Stimulated activated CD8-positive, alpha-beta memory T cell treated with anti-CD3 and anti-CD28 coated beads, Interleukin-4, amount 100 ng/mL, for 48 hours (primary cell): ENCODE measurements at regions not wholly inside any gene's neighbourhood (a gene's known extent, or its start where the extent isn't known, plus 50 kb on each side); places are given as distances from the start of the nearest gene placed in this dataset.
"Not testable (repeated sequence)": the region's sequence is repeated elsewhere in the genome, so short reads cannot be mapped to it uniquely, and the experiment has no call there.

Source experiments
- DNase-seq: peaks from one replicate; pipeline ENCODE4 v3.0.0-alpha.2; 2020

DNA sequence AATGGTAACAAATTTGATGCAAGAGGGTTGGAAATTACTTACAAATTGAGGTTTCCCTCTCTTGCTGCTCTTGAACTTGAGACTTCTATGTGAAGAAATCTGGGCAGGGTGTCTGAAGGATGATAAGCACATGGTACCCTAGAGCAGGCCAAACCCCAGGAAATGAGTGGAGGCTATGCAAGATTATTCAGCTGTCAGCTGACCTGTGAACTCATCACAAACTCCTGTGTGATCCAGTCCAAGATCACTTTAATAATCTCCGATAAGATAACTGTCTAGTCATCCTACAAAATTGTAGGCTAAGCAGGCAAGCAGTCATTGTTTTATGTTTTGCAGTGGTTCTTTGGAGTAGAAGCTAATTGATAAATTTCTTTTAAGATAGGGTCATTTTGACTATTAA, 213.1 kb downstream of the BTBD3 start:
- DNase-seq = no peak

DNA sequence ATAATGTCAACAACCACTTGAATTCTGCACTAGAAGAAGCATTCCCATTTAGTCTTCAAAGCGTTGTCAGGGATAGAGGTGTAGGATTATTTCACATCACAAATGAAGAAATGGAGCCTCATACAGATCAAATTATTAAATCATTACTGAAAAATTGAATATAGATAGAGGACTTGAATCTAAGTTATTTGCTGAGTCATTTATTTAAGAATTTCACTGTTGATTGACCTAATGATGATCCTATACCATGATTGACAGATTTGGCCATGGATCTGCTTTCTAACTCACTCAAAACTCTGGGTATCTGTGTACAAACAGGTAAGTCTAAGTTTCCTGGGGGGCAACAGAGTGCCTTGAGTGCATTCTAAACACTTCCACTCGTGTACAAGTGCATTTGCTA, 215.9 kb downstream of the BTBD3 start:
- no peak for DNase-seq

DNA sequence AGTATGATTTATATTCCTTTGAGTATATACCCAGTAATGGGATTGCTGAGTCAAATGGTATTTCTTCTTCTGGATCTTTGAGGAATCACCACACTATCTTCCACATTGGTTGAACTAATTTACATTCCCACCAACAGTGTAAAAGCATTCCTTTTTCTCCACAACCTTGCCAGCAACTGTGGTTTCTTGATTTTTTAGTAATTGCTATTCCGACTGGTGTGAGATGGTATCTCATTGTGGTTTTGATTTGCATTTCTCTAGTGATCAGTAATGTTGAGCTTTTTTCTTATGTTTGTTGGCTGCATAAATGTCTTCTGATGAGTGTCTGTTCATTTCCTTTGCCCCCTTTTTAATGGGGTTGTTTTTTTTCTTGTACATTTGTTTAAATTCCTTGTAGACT, 228.3 kb downstream of the BTBD3 start:
- DNase-seq = not testable (repeated sequence)

DNA sequence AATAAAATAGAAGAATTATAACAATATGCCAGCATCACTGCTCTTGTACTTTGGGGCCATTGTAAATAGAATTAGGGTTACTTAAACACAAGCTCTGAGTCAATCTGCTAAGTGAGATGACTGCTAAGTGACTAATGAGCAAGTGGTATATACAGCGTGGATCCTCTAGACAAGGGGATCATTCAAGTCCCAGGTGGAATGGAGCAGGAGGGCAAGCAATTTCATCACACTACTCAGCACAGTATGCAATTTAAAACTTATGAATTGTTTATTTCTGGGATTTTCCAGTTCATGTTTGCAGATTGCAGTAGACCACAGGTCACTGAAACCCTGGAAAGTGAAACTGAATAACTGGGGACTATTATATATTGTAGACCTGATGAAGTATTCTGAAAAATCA, 235.3 kb downstream of the BTBD3 start:
- DNase-seq = no peak

DNA sequence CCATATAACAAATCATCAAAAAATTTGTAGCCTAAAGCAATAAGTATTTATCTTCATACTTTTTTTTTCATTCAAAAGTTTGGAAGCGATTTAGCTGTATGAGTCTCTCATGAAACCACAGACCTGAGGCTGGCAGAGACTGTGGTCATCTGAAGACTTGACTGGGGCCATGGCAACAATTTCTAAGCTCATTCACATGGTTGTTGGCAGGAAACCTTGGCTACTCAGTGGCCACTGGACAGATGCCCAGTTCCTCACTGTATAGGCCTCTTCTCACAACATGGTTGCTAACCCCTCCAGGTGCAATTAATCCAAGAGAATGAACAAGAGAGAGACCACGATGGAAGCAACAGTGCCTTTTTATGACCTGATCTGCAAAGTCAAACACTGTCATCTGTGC, 235.9 kb downstream of the BTBD3 start:
- DNase-seq = no peak

DNA sequence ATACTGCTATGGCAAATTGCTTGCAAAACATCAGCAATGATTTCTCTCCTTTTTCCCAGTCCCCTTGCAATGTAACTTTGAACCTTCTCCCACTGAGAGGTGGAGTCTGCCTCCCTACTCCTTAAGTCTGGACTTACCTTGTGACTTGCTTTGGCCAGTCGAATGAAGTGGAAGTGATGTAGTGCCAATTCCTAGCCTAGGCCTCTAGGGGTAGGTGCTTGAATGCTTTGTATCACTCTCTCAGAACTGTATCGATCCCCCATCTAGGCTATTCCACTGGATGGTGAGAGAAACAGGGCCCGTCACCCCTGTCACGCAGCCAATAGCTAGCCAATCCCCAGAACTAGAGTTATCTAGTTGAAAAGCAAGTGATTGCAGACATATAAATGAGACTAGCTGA, 238.6 kb downstream of the BTBD3 start:
- DNase-seq = no peak

DNA sequence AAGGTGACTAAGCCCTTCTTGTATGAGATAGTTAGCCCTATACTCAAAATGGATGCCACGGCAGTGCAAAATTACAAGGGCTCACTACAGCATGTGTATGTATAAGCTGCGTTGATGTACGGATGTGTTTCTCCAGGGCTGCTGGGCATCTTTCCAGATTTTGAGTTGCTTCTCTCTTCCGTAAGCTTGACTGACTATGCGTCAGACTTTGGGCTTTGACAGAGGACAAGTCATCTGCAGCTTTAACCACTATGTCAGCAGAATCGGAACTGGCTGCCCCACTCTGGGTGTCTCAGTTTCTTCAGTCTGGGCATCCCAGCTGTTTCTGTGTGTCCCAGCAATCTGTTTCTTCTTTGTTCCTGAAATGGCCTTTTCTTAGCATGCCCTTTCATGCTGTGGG, 241.6 kb downstream of the BTBD3 start:
- no peak for DNase-seq

DNA sequence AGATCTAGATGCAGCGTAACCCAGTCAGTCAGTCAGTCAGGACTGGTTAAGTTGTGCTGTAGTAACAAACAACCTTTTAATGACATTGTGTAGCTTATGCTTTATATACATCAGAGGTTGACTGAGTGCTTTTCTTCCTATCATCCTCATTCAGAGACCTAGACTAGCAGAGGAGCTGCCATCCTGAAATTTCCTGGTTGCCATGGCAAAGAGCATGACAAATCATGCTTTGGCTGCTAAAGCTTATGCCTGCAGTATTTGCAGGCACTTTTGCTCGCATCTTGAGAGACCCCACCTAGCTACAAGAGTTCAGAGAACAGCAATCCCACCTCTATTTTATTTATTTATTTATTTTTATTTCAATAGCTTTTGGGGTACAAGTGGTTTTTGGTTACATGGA, 244.0 kb downstream of the BTBD3 start:
- no peak for DNase-seq

DNA sequence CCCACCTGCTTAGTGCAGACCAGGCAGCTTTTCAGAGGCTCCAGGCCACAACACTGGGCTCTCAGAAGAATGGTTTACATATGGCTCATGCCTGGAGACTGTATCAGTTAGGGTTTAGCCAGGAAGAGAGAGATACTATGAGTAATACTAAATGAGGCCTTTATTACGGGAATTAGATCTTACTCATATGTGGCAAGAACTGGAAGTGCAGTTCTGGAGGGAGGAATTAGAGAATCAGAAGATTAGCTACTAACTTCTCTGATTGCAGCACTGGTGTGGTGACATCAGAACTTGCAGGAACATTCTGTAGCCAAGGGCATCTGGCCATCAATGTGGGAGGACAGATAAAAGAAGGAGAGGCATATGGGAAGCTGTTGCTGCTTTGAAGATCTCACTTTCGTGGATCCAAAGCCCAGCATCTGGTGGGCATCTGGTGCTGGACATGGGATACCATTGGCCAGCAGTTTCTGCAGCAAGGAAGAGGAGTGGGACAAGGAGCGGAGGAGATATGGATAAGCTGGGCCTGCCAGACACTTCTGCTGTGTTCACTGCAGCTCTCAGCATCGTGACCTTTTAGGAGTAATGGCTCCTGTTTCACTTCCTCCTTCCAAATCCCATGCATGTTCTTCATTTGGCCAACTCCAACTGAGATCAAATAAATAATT, 248.5 kb downstream of the BTBD3 start:
- no peak for DNase-seq

DNA sequence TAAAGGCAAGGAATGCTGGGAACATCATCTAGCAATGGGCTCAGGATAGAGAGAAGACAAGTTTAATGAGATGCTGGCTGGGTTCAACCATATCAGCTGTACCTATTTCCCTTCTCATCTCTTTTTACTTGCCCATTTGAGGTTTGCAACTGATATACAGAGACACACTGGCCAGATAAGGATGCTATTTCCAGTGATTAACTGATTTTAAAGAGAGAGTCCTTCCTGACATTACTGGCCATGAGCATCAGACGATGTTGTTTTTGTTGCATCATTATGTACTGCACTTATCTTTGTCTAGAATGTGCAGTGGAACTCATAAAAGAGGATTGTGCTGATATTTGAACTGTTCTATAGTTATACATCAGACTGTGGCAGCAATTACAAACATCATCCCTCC, 252.7 kb downstream of the BTBD3 start:
- no peak for DNase-seq

DNA sequence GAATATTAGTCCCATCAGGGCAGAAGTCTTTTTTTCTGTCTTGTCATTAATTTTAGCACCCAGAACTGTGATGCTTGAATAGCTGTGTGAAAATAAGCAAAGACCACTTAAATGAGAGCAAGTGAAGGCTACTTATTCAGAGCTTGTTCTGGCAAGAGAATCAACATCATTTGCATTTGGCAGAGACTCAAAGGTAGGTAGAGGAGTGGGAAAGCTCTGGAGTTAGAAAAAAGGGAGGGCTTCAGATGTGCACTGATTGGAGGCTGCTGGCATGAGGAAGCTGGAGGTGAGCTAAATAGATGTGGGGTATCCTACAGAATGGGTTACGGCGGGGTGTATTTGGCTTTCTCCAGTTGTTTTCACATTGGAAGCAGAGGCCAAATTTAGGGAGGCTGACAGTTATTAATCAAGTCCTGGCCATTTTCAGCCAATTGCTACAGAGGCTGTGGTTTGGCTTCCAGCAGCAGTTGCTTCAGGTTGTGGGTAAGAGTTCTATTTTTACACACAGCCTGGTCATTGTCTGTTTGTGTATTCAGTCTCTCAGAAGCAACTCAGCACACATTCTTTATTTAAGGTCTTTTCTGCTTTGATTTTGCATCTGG, 254.3 kb downstream of the BTBD3 start:
- no peak for DNase-seq

DNA sequence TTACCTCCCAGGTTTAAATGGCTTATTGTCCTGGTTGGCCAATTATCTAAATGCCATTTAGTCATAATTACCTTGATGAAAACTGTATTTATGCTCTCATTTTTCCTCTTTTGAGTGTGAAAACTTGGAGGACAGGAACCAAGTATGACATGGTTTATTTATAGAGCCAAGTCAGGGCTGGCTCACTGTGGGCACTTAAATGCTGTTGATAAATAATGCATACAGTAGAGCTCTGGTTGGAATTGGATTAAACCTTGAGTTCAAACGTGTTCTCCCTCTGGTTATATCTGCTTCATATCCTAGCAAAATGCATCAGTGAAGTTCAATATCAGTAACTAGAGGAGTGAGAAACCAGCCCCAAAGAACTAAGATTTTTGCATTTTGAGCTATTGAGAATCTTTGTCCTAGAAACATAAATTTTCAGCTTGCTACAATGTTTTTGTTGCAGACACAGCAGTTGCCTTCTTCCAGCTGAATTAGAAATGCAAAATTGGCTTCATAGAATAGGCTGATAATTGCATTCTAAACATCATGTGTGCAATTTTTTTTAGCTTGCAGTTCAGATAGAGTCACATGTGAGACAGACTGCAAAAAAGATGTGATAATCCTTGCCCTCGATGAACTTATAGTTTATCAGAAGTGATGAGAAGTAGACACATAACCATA, 255.8 kb downstream of the BTBD3 start:
- no peak for DNase-seq

DNA sequence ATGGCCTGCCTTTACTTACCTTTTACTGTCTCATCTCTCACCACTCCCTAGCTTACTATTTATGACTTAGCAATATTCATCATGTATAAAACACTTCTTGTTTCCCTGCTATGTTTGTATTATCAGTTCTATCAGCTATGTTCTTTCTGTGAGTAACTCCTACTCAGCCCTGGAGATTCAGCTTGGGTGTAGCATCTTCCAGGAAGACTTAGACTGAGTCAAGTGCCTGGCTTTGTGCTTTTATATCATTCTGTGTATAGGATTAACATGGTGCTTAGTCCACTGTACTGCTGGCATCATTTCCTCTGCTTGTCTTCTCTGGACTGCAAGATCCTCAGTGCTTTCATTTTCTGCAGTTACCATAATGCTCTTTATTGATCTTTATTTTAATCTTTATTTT, 257.8 kb downstream of the BTBD3 start:
- no peak for DNase-seq

DNA sequence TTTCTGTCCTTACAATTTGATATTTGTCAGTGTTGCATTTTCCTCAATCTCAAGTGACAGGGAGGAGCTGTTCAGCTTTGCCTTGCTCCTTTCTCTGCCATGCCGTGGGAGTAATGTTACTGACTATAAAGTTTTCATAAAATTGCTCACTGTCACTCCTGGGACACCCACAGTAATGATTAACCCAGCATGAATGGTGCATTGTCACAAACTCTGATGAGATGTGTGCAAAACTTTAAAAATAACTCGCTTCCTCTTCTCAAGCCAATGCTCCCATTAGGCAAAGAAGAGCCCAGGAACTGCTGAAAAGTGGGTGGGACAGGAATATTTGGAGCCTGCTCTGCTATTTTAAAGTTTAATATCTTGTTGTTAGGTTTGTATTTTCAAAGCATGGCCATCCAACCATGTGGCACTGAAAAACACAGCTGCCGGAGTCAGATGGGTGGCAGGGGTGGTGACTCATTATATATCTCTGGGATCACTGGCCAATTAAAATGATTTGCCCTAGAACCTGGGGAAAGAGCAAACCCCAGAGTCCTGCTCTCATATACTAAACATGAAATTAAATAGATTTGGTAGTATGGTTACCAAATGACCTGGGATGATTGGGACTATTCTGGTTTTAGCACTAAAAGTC, 260.1 kb downstream of the BTBD3 start:
- no peak for DNase-seq

DNA sequence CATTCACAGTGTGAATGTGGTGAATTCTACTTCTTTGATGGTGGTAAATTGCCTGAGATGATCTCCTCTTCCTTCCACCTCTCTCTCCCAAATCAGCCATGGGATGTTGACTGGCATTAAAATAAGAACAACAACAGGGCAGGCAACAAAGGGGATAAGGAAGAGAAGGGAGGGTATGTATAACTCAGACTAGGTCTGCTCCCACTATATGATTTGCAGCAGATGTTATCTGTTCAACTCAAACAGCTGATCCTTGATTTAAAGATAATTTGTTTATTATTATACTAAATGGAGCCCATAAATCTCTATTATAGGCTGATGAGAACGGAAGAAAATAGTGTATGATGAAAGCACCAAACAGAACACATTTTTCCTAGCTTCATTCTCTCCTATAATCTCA, 262.0 kb downstream of the BTBD3 start:
- no peak for DNase-seq

DNA sequence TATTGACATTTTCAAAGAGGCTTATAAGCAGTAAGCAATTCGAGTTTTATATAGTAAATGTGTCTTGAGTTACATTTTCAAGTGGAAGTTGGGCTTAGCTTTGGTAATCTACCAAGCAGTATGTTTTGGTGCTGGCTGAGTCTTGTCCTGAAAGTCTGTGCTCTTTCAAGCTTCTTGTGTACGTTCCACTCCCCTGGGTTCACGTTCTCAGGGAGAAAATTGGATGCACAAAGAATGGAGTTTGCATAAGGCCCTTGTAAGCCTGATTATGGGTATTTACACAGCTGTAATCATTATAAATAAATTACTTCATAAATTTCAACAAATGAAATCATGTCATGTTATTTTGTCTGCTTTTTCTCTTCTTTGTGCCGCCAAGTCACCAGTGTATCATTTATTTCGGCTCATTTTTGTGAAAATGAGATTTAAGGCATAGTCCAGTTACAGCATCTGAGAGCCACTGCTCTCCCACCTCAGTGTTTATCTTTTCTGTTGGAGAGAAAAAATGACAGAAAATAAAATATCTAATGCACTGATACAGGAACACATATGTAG, 262.5 kb downstream of the BTBD3 start:
- no peak for DNase-seq

DNA sequence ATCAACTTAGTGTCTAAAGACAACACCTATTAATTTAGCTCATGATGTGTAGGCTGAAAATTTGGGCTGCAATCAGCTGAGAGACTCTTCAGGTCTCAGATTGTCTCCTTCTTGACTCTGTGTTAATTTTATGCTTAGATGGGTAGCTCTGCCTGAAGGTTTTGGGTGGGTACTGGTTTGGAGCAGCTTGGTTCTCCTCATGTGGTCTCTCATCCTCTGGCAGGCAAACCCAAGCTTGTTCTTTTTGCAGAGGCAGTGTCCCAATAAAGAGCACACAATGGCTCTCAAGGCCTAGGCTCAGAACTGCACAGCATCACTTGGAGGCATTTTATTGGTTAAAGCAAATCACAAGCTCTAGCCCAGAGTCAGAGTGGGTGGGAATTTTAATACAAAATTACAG, 280.6 kb downstream of the BTBD3 start:
- no peak for DNase-seq

DNA sequence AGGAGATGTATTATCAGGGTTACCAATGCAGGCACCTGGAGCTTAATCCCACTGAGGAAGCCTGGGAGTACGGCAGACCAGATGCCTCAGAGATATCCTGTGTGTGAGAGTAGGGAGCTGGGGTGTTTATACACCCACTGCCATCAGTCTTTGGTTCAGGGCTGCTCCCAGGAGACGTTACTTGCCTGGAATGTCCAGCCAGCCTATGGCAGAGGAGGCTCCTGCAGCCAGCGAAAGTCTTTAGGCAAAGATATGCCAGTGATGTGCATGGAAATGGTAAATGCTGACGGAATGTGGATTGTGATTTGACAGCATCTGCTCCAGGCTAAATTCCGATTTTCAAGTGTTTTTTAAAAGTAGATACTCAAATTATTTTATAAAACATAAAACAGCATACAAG, 282.0 kb downstream of the BTBD3 start:
- no peak for DNase-seq

DNA sequence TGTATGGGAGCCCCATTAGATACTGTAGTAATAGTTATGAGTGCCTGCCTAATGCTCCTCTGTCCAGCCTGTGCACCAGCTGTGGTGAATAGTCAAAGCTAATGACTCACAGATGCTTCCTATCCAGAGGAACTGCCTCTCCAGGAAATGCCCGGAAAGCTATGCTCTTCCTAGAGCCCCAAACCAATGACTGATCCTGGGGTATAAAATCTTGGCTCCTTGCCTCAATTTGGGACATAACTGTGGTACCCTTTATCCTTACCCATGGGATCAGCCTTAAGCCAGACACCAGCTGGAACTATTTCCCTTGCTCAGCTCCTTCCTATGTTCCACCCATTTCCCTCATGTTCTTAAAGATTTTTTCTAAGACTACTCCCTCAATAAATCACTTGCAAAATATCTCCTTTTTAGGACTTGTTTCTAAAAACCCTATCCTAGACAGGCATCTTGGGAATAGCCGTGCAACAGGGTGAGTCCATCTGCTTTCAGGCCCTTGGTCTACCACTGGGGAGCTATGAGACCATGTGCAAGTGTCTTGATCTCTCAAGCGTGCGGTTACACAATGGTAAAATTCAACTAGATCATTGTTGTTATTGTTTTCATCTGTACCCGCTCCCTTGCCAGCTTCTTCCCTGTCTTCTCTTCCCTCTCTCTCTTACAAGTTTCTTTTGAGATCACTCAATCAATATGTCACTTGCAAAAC, 283.7 kb downstream of the BTBD3 start:
- DNase-seq = no peak

DNA sequence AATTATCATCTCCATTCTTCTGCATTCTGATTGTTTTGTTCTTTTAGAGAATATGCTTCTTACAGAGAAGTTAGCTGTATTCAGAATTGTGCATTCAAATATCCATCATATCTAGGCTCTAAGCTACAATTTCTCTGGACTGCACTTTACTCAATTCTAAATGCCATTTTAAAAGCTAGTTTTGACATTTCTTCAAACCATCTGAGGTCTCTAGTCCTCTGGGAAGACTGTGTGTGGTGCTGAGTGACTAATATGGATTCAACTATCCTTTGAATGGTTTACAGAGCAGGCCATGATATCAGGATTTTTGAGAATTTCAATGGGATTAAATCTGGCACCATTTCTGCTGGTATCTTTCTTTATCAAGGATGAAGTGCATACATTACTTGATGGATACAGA, 285.7 kb downstream of the BTBD3 start:
- no peak for DNase-seq

DNA sequence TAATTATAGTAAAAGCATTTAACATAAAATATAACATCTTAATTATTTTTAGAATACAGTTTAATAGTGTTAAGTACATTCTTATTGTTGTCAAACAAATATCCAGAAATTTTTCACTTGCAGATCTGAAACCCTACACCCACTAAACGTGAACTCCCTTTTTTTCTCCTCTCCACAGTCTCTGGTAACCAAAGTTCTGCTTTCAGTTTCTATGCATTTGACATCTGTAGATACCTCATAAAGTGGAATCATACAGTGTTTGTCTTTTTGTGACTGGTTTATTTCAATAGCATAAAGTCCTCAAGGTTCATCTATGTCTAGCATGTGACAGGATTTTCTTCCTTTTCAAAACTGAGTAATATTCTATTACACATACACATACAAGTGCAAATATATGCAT, 286.3 kb downstream of the BTBD3 start:
- DNase-seq = no peak

DNA sequence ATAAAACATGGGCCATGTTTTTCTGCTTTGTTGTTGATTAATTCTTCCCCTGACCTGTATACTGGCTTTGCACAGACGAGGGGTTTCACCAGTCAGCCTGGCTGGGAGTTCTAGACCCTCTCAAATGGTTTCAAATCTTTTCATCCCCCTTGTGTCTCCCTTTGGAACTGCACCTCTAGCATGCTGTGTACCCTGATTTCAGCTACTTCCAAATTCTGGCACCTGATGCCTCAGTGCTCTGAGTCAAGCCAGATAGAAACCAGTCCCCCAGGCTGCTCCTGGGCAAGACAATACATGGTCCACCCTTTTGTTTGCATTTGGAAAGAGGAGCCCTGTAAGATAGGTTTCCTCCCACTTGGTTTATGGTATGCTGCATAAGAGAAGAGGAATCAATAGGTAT, 290.2 kb downstream of the BTBD3 start:
- DNase-seq = no peak

DNA sequence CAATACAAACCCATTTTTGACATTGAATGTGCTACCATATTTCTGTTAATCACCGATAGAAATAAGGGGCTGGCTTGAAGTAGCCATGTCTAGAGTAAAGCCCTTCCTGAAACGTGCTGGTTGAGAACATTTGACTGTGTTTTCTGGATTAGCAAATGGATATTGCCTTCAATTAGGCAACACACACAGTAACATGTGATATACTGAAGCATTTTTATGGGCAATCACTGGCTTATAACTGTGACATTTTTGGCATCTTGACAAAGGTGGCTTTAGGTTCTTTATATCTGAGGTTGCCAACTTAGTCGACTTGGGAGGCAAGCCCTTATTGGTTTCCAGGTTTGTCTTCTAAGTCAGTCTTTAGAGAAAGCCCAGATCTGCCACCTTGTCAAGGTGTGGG, 292.9 kb downstream of the BTBD3 start:
- no peak for DNase-seq
